ENCODE measurements at regions not wholly inside any gene's neighbourhood (a gene's known extent, or its start where the extent isn't known, plus 50 kb on each side); places are given as distances from the start of the nearest gene placed in this dataset.

- no peak for DNase-seq
- intact Hi-C loops (cut with DNase I), result no loop called here
These were observed 456.5 kb downstream of the GATA3 start for GRCh38 chr10:8511026-8511425.

GRCh38 chr10:8513155-8514147 lies 459.0 kb downstream of the GATA3 start:
- intact Hi-C loops (cut with DNase I), result no loop called here
- peak in 1 of 10 donors; percentile 77 for DNase-seq

DNA sequence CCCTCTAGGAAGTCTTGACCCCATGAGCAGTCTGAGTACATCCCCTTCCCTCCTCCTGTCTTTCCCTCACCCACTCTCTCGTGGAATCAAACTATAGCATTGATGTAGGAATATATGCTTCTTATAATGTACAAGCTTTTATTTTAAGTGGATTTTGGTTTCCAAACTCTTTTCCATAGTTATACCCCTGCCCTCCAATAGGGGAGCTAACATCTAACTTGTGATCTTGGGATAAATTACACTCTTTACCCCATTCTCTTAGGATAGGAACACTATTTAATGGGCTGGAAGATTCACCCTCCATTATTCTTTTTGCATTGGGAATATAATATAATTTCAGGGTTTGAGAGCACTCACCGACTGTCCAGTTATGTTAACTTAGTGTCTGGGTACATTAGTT lies 465.9 kb downstream of the GATA3 start:
- intact Hi-C loops (cut with DNase I), result no loop called here
- DNase-seq, result no peak

DNA sequence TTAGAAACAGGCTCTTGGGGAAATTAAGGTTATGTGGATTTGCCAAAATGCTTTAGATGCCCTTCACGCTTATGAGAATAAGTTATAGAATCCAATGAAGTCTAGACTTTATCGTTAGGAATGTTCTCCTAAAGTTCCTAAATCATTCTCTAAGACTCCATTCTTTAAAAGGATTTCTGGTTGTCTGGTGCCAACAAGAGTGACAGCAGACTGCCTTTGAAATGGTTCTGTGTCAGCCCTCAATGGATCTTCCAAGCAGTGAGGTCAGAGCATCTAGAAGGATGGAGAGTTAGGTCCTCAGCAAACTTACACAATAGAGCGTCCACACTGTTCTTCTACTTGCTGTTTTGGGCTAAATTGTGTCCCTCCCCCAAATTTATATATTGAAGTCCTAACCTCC lies 473.3 kb downstream of the GATA3 start:
- DNase-seq, result no peak
- intact Hi-C loops (cut with DNase I), result no loop called here

- peak in 1 of 10 donors; percentile 2 for DNase-seq
- intact Hi-C loops (cut with DNase I), result no loop called here
These were observed 476.6 kb downstream of the GATA3 start for GRCh38 chr10:8531116-8531515.

DNA sequence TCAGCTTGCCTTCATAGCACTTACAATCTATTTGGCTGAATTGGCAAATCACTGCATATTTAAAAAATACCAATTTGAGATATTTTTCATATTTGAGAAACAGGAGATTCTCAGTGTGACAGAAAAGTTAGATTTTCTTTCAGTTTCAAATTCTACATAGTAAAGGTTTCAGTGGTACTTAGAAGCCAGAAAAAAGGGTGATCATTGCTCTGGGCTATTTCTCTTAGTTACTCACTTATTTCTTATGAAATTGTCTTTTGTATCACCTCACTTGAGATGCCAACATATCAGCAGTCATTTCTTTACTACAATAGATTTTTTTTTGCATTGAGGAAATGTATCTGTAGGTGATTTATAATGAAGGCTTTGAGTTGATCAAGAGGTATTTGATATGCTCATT lies 478.2 kb downstream of the GATA3 start:
- intact Hi-C loops (cut with DNase I), result no loop called here
- DNase-seq, result no peak

- no peak for DNase-seq
- intact Hi-C loops (cut with DNase I), result no loop called here
These were observed 479.0 kb downstream of the GATA3 start for GRCh38 chr10:8533462-8533861.

- intact Hi-C loops (cut with DNase I), result no loop called here
- no peak for DNase-seq
These were observed 479.6 kb downstream of the GATA3 start for GRCh38 chr10:8534096-8534495.

DNA sequence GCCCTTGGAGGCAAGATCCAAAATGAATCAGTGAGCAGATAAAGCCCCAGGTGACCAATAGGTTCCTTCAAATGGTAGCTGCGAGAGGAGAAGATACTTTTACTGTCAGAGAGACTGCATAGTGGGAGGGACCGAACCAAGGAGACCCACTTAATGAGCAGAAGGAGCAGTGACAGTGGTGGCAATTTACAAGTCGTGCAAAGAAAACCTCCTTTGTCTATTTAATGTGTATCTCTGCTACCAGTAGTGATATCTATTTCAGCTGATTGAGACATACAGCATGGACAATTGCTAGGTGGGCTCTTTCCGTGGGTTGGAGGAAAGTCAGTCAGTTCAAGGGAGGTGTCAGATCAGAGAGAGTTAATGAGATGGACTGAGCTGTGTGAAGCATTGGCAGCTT lies 480.4 kb downstream of the GATA3 start:
- DNase-seq, result no peak
- intact Hi-C loops (cut with DNase I), result no loop called here

GRCh38 chr10:8539056-8539455 lies 484.6 kb downstream of the GATA3 start:
- intact Hi-C loops (cut with DNase I), result no loop called here

GRCh38 chr10:8543361-8544056 lies 489.0 kb downstream of the GATA3 start:
- intact Hi-C loops (cut with DNase I), result no loop called here

More at GRCh38 chr10:8539056-8539455, 484.6 kb downstream of the GATA3 start:
- no peak for DNase-seq

DNA sequence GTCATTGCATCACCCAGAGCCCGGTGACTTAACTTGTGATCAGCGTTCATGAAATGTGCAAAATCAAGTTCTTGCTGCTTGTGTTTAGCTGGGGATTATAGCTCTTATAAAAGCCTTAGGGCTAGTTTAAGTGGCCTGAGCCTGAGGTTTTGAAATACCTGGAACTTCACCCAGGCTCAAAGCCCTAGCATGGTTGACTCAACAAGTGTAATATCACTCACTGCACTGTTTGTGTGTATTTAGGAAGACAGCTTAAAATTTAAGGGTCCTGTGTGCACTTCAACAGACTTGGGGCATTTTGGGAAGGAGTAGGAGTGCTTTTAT lies 489.5 kb downstream of the GATA3 start:
- intact Hi-C loops (cut with DNase I), result no loop called here
- no peak for DNase-seq

More at GRCh38 chr10:8543361-8544056, 489.0 kb downstream of the GATA3 start:
- no peak for DNase-seq

- no peak for DNase-seq
- intact Hi-C loops (cut with DNase I), result no loop called here
These were observed 490.0 kb downstream of the GATA3 start for GRCh38 chr10:8544500-8544899.

GRCh38 chr10:8554574-8554973 lies 500.1 kb downstream of the GATA3 start:
- no peak for DNase-seq
- intact Hi-C loops (cut with DNase I), result no loop called here

- intact Hi-C loops (cut with DNase I), result no loop called here
- no peak for DNase-seq
These were observed 501.8 kb downstream of the GATA3 start for GRCh38 chr10:8556321-8556720.

- no peak for DNase-seq
- intact Hi-C loops (cut with DNase I), result no loop called here
These were observed 509.0 kb downstream of the GATA3 start for GRCh38 chr10:8563478-8563877.

DNA sequence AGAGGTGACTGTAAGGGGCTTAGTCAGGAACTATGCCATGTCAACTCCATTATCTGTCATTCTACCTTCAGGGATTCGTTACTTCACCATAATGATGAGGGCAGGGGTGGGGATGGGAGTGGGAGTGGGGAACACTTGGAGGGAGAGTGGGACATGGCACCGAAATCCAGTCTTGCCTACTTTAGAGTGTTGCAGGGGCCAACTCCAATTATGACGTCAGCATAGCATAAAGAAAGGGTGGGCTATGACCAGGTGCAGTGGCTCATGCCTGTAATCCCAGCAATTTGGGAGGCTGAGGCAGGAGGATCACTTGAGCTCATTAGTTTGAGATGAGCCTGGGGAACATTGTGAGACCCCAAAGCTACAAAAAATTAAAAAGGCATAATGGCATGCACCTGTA lies 512.2 kb downstream of the GATA3 start:
- intact Hi-C loops (cut with DNase I), result no loop called here
- no peak for DNase-seq

GRCh38 chr10:8568401-8568800 lies 513.9 kb downstream of the GATA3 start:
- intact Hi-C loops (cut with DNase I), result no loop called here
- DNase-seq, result no peak

GRCh38 chr10:8575620-8576019 lies 521.1 kb downstream of the GATA3 start:
- DNase-seq, result no peak
- intact Hi-C loops (cut with DNase I), result no loop called here

DNA sequence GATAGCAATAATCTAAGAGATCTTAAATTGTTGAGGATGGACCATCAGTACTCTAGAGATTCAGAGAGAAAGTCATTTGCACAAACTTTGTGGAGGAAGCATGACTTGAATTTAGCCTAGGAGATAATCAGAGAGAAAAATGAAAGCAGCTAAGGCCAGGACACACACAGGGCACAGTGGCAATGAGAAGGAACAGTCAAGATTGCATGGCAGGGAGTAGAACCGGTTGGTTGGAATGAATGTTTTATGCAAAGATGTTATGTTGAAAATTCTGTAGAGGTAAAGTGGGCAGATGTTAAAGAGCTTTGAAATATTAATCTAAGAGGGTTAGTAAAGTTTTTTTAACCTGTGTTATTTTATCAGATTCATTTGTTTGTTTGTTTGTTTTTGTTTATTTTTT lies 521.8 kb downstream of the GATA3 start:
- no peak for DNase-seq
- intact Hi-C loops (cut with DNase I), result no loop called here

DNA sequence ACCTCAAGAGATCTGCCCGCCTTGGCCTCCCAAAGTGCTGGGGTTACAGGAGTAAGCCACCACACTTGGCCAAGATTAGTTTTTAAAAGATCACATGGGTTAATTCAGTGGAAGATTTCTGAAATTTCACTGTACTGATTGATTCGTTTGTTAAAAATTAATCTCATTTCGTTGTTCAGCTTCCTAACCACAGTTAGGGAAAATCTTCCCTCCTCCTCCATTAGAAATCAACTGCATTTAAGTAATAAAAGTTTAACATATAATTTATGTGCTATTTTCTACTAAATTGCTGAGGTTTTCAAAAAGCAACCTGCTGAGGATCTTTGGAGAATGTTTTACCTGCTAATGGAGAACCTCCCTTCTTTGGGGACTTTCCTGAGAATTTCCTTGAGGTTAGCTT lies 522.4 kb downstream of the GATA3 start:
- DNase-seq, result no peak
- intact Hi-C loops (cut with DNase I), result no loop called here

- intact Hi-C loops (cut with DNase I), result no loop called here
- DNase-seq, result no peak
These were observed 523.2 kb downstream of the GATA3 start for GRCh38 chr10:8577686-8578085.

Measured in posterior cingulate gyrus (tissue), 11 donors.